AG04450 (cell line): ENCODE measurements at regions not wholly inside any gene's neighbourhood (a gene's known extent, or its start where the extent isn't known, plus 50 kb on each side); places are given as distances from the start of the nearest gene placed in this dataset.

ENCODE experiments used
- CTCF ChIA-PET: fragments of 300-600, 350-600 bp; formaldehyde crosslinking; extraction: SDS; loops from one replicate; lab custom pipeline; 2022; ENCODE audit warnings: antibody characterized with exemption, inconsistent platforms; lab: Charles Lee
- POLR2A ChIA-PET: fragments of 350-600 bp; formaldehyde crosslinking; extraction: SDS; loops from one replicate; lab custom pipeline; 2021; ENCODE audit warnings: antibody characterized with exemption, inconsistent platforms; lab: Yijun Ruan, JAX
- DNase-seq: peaks from one replicate; pipeline ENCODE4 v3.0.0-alpha.2; 2011; ENCODE audit warnings: low read depth, low spot score
- H3K27ac ChIP-seq: one replicate; pipeline ENCODE4 v1.5.1; 2012; ENCODE audit warnings: low read depth, low read length, control low read depth
- H3K27me3 ChIP-seq: one replicate; pipeline ENCODE4 v1.6.0; 2012; ENCODE audit warnings: low read length; ENCODE audit not compliant: control insufficient read depth, insufficient read depth
- H3K4me3 ChIP-seq: 2 replicates; pipeline ENCODE4 v1.5.1; 2011; ENCODE audit warnings: mild to moderate bottlenecking, low read depth, low read length, control low read depth
- H3K9me3 ChIP-seq: 2 replicates; pipeline ENCODE4 v1.5.1; 2012; ENCODE audit warnings: low read length; ENCODE audit not compliant: control insufficient read depth, insufficient read depth
- TF ChIP-seq, protein P1 (sequence below): IDR thresholded peaks from 2 replicates; pipeline ENCODE4 v1.5.1; 2011; ENCODE audit warnings: low read depth, low read length, control low read depth, inconsistent platforms

DNA sequence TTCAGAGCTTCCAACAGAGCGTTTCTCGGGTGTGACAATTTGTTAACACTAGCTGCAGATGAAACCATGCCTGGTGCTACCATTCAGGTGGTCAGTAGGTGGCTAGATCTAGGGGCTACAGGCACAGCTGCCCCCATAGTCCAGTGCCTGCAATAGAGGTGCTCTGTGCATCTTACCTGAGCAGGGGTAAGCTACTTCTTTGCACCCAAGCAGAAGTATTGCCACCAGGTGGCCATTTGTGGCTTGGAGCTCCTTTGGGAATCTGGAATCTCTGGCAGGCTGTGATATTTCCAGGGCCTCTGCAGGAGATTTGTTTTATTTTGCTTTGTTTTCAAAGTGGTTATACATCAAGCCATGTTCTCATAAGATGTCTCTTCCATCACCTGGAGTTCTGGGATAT, 170.7 kb upstream of the PUDP start:
- no peak for DNase-seq
- H3K9me3 ChIP-seq: no peaks in the 10 kb centered on the region
- no peak overlapping the region for H3K4me3 ChIP-seq
- H3K27ac ChIP-seq: no peak overlapping the region
- CTCF ChIA-PET: no interaction called here
- TF ChIP-seq, protein P1, sequence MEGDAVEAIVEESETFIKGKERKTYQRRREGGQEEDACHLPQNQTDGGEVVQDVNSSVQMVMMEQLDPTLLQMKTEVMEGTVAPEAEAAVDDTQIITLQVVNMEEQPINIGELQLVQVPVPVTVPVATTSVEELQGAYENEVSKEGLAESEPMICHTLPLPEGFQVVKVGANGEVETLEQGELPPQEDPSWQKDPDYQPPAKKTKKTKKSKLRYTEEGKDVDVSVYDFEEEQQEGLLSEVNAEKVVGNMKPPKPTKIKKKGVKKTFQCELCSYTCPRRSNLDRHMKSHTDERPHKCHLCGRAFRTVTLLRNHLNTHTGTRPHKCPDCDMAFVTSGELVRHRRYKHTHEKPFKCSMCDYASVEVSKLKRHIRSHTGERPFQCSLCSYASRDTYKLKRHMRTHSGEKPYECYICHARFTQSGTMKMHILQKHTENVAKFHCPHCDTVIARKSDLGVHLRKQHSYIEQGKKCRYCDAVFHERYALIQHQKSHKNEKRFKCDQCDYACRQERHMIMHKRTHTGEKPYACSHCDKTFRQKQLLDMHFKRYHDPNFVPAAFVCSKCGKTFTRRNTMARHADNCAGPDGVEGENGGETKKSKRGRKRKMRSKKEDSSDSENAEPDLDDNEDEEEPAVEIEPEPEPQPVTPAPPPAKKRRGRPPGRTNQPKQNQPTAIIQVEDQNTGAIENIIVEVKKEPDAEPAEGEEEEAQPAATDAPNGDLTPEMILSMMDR: no peak
- POLR2A ChIA-PET: interaction anchor here (0.8 kb wide), 1 partner anchor 12 kb away, joined by 3 read pairs; no protein-coding TSS in a partner anchor
- no peaks in the 10 kb centered on the region for H3K27me3 ChIP-seq

DNA sequence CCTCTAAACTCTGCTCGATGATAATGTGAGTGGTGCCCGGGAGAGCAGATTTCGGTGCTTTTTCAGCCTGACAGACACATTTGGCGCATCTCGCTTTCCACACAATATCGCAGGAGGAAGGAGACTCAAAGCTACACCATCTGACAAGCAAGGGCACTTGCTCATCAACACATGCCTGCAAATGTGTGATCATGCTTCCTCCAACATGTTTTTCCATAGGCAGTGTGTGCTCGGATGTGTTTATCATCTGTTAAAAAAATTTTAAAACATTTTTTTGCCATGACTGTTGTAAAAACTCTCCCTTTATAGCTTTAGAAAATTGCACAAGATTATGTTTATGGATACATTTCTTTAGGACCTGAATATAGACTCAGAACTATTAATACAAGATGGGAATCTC, 170.3 kb upstream of the PUDP start:
- H3K27ac ChIP-seq: no peak overlapping the region
- DNase-seq: no peak
- no peaks in the 10 kb centered on the region for H3K9me3 ChIP-seq
- TF ChIP-seq, protein P1: no peak
- no peaks in the 10 kb centered on the region for H3K27me3 ChIP-seq
- ChIA-PET POLR2A (interaction anchor here (0.8 kb wide), 1 partner anchor 12 kb away, joined by 3 read pairs; no protein-coding TSS in a partner anchor), CTCF (no interaction called here)
- H3K4me3 ChIP-seq: no peak overlapping the region

DNA sequence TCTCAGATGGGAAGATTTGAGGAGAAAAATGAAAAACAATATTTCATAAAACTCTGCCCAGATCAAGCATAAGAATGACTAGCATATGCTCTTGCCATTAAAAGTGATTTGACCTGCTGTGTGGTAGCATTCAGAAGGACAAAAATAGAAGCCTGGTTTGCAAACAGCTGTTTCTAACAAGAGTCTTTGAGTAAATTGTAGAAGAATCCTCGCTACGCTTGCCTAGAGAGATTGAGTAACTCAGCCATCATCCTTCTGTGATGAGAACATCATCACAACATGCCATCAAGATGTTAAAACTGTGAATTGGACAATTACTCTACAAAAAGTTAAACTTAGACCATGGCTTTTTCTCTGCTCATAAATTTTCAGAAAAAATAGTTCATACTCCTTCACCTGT, 168.9 kb upstream of the PUDP start:
- H3K27me3 ChIP-seq: no peaks in the 10 kb centered on the region
- H3K9me3 ChIP-seq: no peaks in the 10 kb centered on the region
- H3K27ac ChIP-seq: no peak overlapping the region
- DNase-seq: no peak
- H3K4me3 ChIP-seq: no peak overlapping the region
- CTCF ChIA-PET: no interaction called here
- TF ChIP-seq, protein P1: no peak
- POLR2A ChIA-PET: no interaction called here

DNA sequence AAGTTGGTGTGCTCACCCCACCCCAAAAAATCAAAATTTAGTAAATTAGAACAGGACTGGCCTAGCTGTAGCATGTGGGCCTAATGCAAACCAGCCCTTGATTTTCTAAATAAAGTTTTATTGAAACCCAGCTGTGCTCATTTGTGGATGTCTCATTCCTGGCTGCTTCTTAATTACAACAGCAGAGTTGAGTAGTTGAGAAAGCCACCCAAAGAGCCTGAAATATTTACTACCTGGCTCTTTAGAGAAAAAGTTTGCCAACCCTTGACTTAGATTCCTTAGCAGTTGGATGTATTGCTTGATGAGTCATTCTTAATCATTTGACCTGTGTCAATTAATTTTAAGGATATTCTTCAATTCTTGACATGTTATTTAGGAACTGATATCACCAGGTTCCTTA, 168.3 kb upstream of the PUDP start:
- ChIA-PET POLR2A (no interaction called here), CTCF (no interaction called here)
- Histone ChIP-seq H3K9me3 (no peaks in the 10 kb centered on the region), H3K27me3 (no peaks in the 10 kb centered on the region), H3K4me3 (no peak overlapping the region), H3K27ac (no peak overlapping the region)
- no peak for DNase-seq
- TF ChIP-seq, protein P1: no peak

DNA sequence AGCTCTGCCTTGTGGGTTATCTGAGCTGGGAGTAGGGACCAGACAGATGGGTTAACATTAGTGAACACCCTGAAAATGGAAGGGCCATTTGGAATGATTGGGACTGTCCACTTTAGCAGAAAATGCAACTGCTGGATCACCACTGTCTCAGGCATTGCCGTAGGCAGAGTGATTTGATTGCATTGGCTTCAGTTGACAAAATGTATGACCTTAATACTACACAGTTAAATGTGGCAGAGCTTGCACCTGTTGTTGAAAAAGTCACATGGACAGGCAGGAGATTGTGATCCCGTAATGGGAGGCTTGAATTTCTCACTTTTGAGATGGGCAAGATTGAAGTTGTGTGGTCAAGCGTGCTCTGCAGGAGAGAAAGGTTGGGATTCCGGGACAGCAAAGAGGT, 166.5 kb upstream of the PUDP start:
- DNase-seq: no peak
- Histone ChIP-seq H3K27me3 (no peaks in the 10 kb centered on the region), H3K9me3 (no peaks in the 10 kb centered on the region), H3K27ac (no peak overlapping the region), H3K4me3 (no peak overlapping the region)
- POLR2A ChIA-PET: no interaction called here
- TF ChIP-seq, protein P1: no peak
- CTCF ChIA-PET: no interaction called here
